ENCODE measurements at regions not wholly inside any gene's neighbourhood (a gene's known extent, or its start where the extent isn't known, plus 50 kb on each side); places are given as distances from the start of the nearest gene placed in this dataset.

- TF ChIP-seq EZH2phosphoT487 (IDR thresholded peaks at IDR 0.05; ENCODE audit: borderline replicate concordance, low read length) (no peak), CTCF (IDR thresholded peaks at IDR 0.05; ENCODE audit: low read depth, low read length, poor library complexity, severe bottlenecking) (no peak)
These were observed 505.6 kb downstream of the TLE1 start for GRCh38 chr9:81183761-81184160.
